Colonic mucosa (tissue), 4 donors: ENCODE measurements at regions not wholly inside any gene's neighbourhood (a gene's known extent, or its start where the extent isn't known, plus 50 kb on each side); places are given as distances from the start of the nearest gene placed in this dataset.

Experiments
- DNase-seq: peaks from one replicate; pipeline ENCODE4 v3.0.0-alpha.2; 2020
- H3K27ac ChIP-seq: fragments of 200-600 bp; one replicate; pipeline ENCODE4 v1.8.0; 2021
- H3K27me3 ChIP-seq: fragments of 200-600 bp; one replicate; pipeline ENCODE4 v1.8.0; 2021
- H3K36me3 ChIP-seq: fragments of 200-600 bp; one replicate; pipeline ENCODE4 v1.8.0; 2021
- H3K4me1 ChIP-seq: fragments of 200-600 bp; one replicate; pipeline ENCODE4 v1.8.0; 2021; ENCODE audit warnings: mild to moderate bottlenecking
- H3K4me3 ChIP-seq: fragments of 200-600 bp; one replicate; pipeline ENCODE4 v1.8.0; 2021
- H3K9ac ChIP-seq, 2 donors: one replicate each; pipeline ENCODE4 v1.7.0; 2013; ENCODE audit warnings: control low read depth in 2 of 2, low read depth in 2 of 2, low read length in 2 of 2
- H3K9me3 ChIP-seq: fragments of 200-600 bp; one replicate; pipeline ENCODE4 v1.8.0; 2021
- intact Hi-C: fragments of 100-400 bp; cut with DNase I; formaldehyde crosslinking; loops from one replicate; pipeline ENCODE4 v1.14.1; 2022
- TF ChIP-seq, protein P1 (sequence below): fragments of 200-600 bp; IDR thresholded peaks from one replicate; pipeline ENCODE4 v1.8.0; 2022; ENCODE audit warnings: antibody characterized with exemption, mild to moderate bottlenecking
- donor health status: healthy.
- donor health status: DM: no; HTN: no; CAD: no.
- donor health status: DM: no; HTN: no; CAD: no.

DNA sequence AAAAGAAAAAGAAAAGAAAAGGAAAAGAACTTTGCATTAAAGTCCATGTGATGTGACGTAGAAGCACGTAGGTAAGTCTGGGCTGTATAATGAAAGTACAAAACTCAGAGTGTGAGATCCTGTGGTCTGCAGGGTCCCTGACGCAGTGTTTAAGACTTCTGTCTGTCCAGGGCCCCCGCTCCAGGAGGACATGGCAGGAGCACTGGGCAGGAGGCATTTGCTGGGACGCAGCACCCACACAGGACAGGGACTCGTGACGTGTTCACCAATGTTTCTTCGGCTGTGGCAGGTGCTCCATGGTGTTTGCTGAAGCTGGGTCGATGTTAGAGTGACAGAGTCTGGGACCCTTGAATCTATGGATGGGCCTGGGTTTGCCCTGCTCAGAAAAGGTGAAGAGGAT, 348.1 kb downstream of the BRD1 start:
- DNase-seq: no peak
- no peak overlapping the region for H3K27ac ChIP-seq
- intact Hi-C loops: no loop called here
- no peaks in the 10 kb centered on the region for H3K36me3 ChIP-seq
- H3K27me3 ChIP-seq: peaks cover 5% of the 10 kb centered on the region
- H3K4me1 ChIP-seq: no peaks in the 10 kb centered on the region
- no peak overlapping the region for H3K4me3 ChIP-seq
- TF ChIP-seq, protein P1, sequence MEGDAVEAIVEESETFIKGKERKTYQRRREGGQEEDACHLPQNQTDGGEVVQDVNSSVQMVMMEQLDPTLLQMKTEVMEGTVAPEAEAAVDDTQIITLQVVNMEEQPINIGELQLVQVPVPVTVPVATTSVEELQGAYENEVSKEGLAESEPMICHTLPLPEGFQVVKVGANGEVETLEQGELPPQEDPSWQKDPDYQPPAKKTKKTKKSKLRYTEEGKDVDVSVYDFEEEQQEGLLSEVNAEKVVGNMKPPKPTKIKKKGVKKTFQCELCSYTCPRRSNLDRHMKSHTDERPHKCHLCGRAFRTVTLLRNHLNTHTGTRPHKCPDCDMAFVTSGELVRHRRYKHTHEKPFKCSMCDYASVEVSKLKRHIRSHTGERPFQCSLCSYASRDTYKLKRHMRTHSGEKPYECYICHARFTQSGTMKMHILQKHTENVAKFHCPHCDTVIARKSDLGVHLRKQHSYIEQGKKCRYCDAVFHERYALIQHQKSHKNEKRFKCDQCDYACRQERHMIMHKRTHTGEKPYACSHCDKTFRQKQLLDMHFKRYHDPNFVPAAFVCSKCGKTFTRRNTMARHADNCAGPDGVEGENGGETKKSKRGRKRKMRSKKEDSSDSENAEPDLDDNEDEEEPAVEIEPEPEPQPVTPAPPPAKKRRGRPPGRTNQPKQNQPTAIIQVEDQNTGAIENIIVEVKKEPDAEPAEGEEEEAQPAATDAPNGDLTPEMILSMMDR: no peak
- no peaks in the 10 kb centered on the region for H3K9me3 ChIP-seq
- H3K9ac ChIP-seq: no peak overlapping the region

GRCh38 chr22:49476800-49477400, 350.8 kb downstream of the BRD1 start:
- intact Hi-C loops: no loop called here
- no peaks in the 10 kb centered on the region for H3K36me3 ChIP-seq
- H3K27me3 ChIP-seq: peaks cover under 1% of the 10 kb centered on the region
- H3K27ac ChIP-seq: no peak overlapping the region
- TF ChIP-seq, protein P1: no peak
- H3K9me3 ChIP-seq: no peaks in the 10 kb centered on the region
- no peak for DNase-seq
- no peak overlapping the region for H3K9ac ChIP-seq
- H3K4me1 ChIP-seq: no peaks in the 10 kb centered on the region
- H3K4me3 ChIP-seq: no peak overlapping the region

GRCh38 chr22:49476176-49476575, 351.5 kb downstream of the BRD1 start:
- no peaks in the 10 kb centered on the region for H3K4me1 ChIP-seq
- no peaks in the 10 kb centered on the region for H3K9me3 ChIP-seq
- H3K9ac ChIP-seq: no peak overlapping the region
- H3K36me3 ChIP-seq: no peaks in the 10 kb centered on the region
- DNase-seq: no peak
- H3K27me3 ChIP-seq: no peaks in the 10 kb centered on the region
- TF ChIP-seq, protein P1: no peak
- no peak overlapping the region for H3K4me3 ChIP-seq
- H3K27ac ChIP-seq: no peak overlapping the region
- intact Hi-C loops: no loop called here

GRCh38 chr22:49475253-49475652, 352.4 kb downstream of the BRD1 start:
- Histone ChIP-seq H3K36me3 (no peaks in the 10 kb centered on the region), H3K4me3 (no peak overlapping the region), H3K27ac (no peak overlapping the region), H3K4me1 (no peaks in the 10 kb centered on the region), H3K9me3 (no peaks in the 10 kb centered on the region), H3K9ac (no peak overlapping the region), H3K27me3 (no peaks in the 10 kb centered on the region)
- TF ChIP-seq, protein P1: no peak
- no peak for DNase-seq
- intact Hi-C loops: no loop called here

DNA sequence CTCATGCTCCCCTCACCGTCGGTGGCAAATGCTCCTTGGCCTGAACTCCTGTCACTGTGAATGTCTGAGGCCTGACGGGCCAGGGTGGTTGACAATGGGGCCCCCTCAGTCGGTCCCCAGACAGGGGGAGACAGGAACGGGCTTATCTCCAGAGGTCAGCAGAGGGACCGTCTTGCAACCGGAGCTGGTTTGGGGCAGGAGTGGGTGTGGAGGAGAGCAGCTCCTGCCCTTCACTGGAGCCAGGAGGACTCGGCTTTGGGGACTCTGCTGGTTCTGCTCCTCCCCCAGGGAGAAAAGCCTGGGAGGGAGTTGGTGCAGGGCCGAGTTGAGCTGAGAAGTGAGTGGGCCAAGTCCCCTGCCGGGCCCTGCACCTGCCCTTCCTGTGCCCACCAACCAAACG, 354.4 kb downstream of the BRD1 start:
- H3K36me3 ChIP-seq: no peaks in the 10 kb centered on the region
- H3K9me3 ChIP-seq: no peaks in the 10 kb centered on the region
- no peak overlapping the region for H3K4me3 ChIP-seq
- no peak overlapping the region for H3K27ac ChIP-seq
- H3K27me3 ChIP-seq: no peaks in the 10 kb centered on the region
- TF ChIP-seq, protein P1: no peak
- intact Hi-C loops: no loop called here
- H3K9ac ChIP-seq: no peak overlapping the region
- no peak for DNase-seq
- no peaks in the 10 kb centered on the region for H3K4me1 ChIP-seq
